ENCODE measurements at regions not wholly inside any gene's neighbourhood (a gene's known extent, or its start where the extent isn't known, plus 50 kb on each side); places are given as distances from the start of the nearest gene placed in this dataset.

- TF ChIP-seq CTCF (IDR thresholded peaks at IDR 0.05; ENCODE audit: low read length) (no peak), EZH2 (optimal IDR thresholded peaks at IDR 0.05; ENCODE audit: low read depth, low read length) (no peak), EZH2phosphoT487 (IDR thresholded peaks at IDR 0.05; ENCODE audit: low read length) (no peak)
Measured at GRCh38 chr2:81213598-81213997, 909.0 kb upstream of the LRRTM1 start.
